GM21825 (cell line): ENCODE measurements at regions not wholly inside any gene's neighbourhood (a gene's known extent, or its start where the extent isn't known, plus 50 kb on each side); places are given as distances from the start of the nearest gene placed in this dataset.
"Not testable (repeated sequence)": the region's sequence is repeated elsewhere in the genome, so short reads cannot be mapped to it uniquely, and the experiment has no call there.

Experiments
- ATAC-seq: cut with Tn5 transposase; IDR thresholded peaks from one replicate; pipeline ENCODE4 v1.9.1; 2021; ENCODE audit warnings: mild to moderate bottlenecking, moderate library complexity; ENCODE audit not compliant: unreplicated experiment

GRCh38 chr1:214859647-214860046 lies 222.9 kb upstream of the KCNK2 start:
- ATAC-seq = no peak

- no peak for ATAC-seq
Measured at GRCh38 chr1:214861615-214862014, 220.9 kb upstream of the KCNK2 start.

- ATAC-seq = no peak
Measured at GRCh38 chr1:214862421-214862820, 220.1 kb upstream of the KCNK2 start.

- no peak for ATAC-seq
Measured at GRCh38 chr1:214864896-214865688, 217.4 kb upstream of the KCNK2 start.

GRCh38 chr1:214870426-214870825 lies 212.1 kb upstream of the KCNK2 start:
- not testable (repeated sequence) for ATAC-seq

- ATAC-seq = no peak
Measured at GRCh38 chr1:214880956-214881355, 201.6 kb upstream of the KCNK2 start.

GRCh38 chr1:214882616-214883015 lies 199.9 kb upstream of the KCNK2 start:
- ATAC-seq = no peak

- no peak for ATAC-seq
Measured at GRCh38 chr1:214895011-214895600, 187.4 kb upstream of the KCNK2 start.

GRCh38 chr1:214896921-214897320 lies 185.6 kb upstream of the KCNK2 start:
- ATAC-seq = no peak

GRCh38 chr1:214897581-214897980 lies 185.0 kb upstream of the KCNK2 start:
- ATAC-seq = no peak

- no peak for ATAC-seq
Measured at GRCh38 chr1:214898161-214898560, 184.4 kb upstream of the KCNK2 start.

- no peak for ATAC-seq
Measured at GRCh38 chr1:214898718-214899117, 183.8 kb upstream of the KCNK2 start.

GRCh38 chr1:214899908-214900460 lies 182.6 kb upstream of the KCNK2 start:
- ATAC-seq = no peak

- no peak for ATAC-seq
Measured at GRCh38 chr1:214900590-214900989, 181.9 kb upstream of the KCNK2 start.

GRCh38 chr1:214901718-214902117 lies 180.8 kb upstream of the KCNK2 start:
- ATAC-seq = no peak

- no peak for ATAC-seq
Measured at GRCh38 chr1:214902636-214903320, 179.8 kb upstream of the KCNK2 start.

GRCh38 chr1:214912127-214912526 lies 170.4 kb upstream of the KCNK2 start:
- ATAC-seq = no peak

- ATAC-seq = no peak
Measured at GRCh38 chr1:214913966-214914365, 168.6 kb upstream of the KCNK2 start.

GRCh38 chr1:214917081-214917635 lies 165.4 kb upstream of the KCNK2 start:
- no peak for ATAC-seq

GRCh38 chr1:214918745-214919144 lies 163.8 kb upstream of the KCNK2 start:
- ATAC-seq = no peak

GRCh38 chr1:214920337-214920736 lies 162.2 kb upstream of the KCNK2 start:
- no peak for ATAC-seq
